ENCODE measurements at regions not wholly inside any gene's neighbourhood (a gene's known extent, or its start where the extent isn't known, plus 50 kb on each side); places are given as distances from the start of the nearest gene placed in this dataset.

GRCh38 chr15:85925649-85926237, 131.0 kb upstream of the KLHL25 start:
- H3K79me2 ChIP-seq (ENCODE audit: insufficient read depth): no peaks in the 10 kb centered on the region
- no peak overlapping the region for H3K27ac ChIP-seq (ENCODE audit: low read depth in 2 of 2, low read length in 1 of 2)
- H3K4me3 ChIP-seq (ENCODE audit: low read depth in 2 of 2, low read length in 1 of 2): no peak overlapping the region
- ChIA-PET POLR2A (no interaction called here), CTCF (no interaction called here)
- H3K9me3 ChIP-seq: no peaks in the 10 kb centered on the region
- H2AFZ ChIP-seq (ENCODE audit: low read depth): no peak overlapping the region
- no peaks in the 10 kb centered on the region for H3K36me3 ChIP-seq (replicated peaks in 1 of 2; ENCODE audit: control insufficient read depth in 1 of 2, insufficient read depth in 2 of 2, low read length in 1 of 2)
- H3K9me2 ChIP-seq: no peaks in the 10 kb centered on the region
- H3K4me2 ChIP-seq: no peak overlapping the region
- no peaks in the 10 kb centered on the region for H3F3A ChIP-seq (replicated peaks; ENCODE audit: insufficient read depth)
- no peak overlapping the region for H3K9ac ChIP-seq
- no peaks in the 10 kb centered on the region for H4K20me1 ChIP-seq (ENCODE audit: insufficient read depth)
- 55% methylated on average over 8 of the region's 8 CpGs for WGBS (ENCODE audit: low lambda C conversion rate)
- no peaks in the 10 kb centered on the region for H3K27me3 ChIP-seq (ENCODE audit: insufficient read depth)
- no peak for DNase-seq
- no peak for TF ChIP-seq POLR2AphosphoS5 (IDR thresholded peaks at IDR 0.05; ENCODE audit: low read depth, low read length)
- no peak for TF ChIP-seq GABPA (IDR thresholded peaks at IDR 0.05; ENCODE audit: low read depth)
- TF ChIP-seq CHD2 (IDR thresholded peaks at IDR 0.05; ENCODE audit: low read length, partially characterized antibody): no peak
- no peak for TF ChIP-seq GATA2 (CRISPR knock-in tag; IDR thresholded peaks at IDR 0.05)
- TF ChIP-seq REST (IDR thresholded peaks at IDR 0.05; ENCODE audit: low read depth, low read length): no peak
- TF ChIP-seq JUND (IDR thresholded peaks at IDR 0.05): no peak
- TF ChIP-seq ELF1 (IDR thresholded peaks at IDR 0.05): no peak
- TF ChIP-seq EZH2phosphoT487 (IDR thresholded peaks at IDR 0.05; ENCODE audit: borderline replicate concordance, low read depth): no peak
- no peak for TF ChIP-seq SMC3 (IDR thresholded peaks at IDR 0.05; ENCODE audit: low read depth, low read length)
- no peak for TF ChIP-seq YY1 (IDR thresholded peaks at IDR 0.05; ENCODE audit: low read depth)
- TF ChIP-seq RAD21 (IDR thresholded peaks at IDR 0.05; ENCODE audit: low read length): no peak
- TF ChIP-seq RCOR1 (IDR thresholded peaks at IDR 0.05; ENCODE audit: low read length): no peak
- no peak for TF ChIP-seq MXI1 (IDR thresholded peaks at IDR 0.05; ENCODE audit: low read depth, low read length)
- no peak for TF ChIP-seq PBX3 (IDR thresholded peaks at IDR 0.05)
- no peak for TF ChIP-seq TCF12 (IDR thresholded peaks at IDR 0.05)
- TF ChIP-seq SIN3A (IDR thresholded peaks at IDR 0.05; ENCODE audit: borderline replicate concordance, low read depth, low read length): no peak
- no peak for TF ChIP-seq NFIC (IDR thresholded peaks at IDR 0.05; ENCODE audit: borderline replicate concordance)
- no peak for TF ChIP-seq USF1 (IDR thresholded peaks at IDR 0.05; ENCODE audit: borderline replicate concordance, low read depth)
- TF ChIP-seq NRF1 (IDR thresholded peaks at IDR 0.05; ENCODE audit: low read depth, low read length): no peak
- no peak for TF ChIP-seq TAF1 (IDR thresholded peaks at IDR 0.05; ENCODE audit: borderline replicate concordance, low read depth, low read length)
- H3K4me1 ChIP-seq (ENCODE audit: control insufficient read depth in 1 of 2, insufficient read depth in 2 of 2, low read depth in 1 of 2, low read length in 1 of 2): no peaks in the 10 kb centered on the region

Measured in SK-N-SH (cell line).